Astrocyte (in vitro differentiated cells and primary cell): ENCODE measurements at regions not wholly inside any gene's neighbourhood (a gene's known extent, or its start where the extent isn't known, plus 50 kb on each side); places are given as distances from the start of the nearest gene placed in this dataset.

ENCODE experiments used
- DNase-seq: peaks from one replicate; pipeline ENCODE4 v3.0.0-alpha.2; 2010; ENCODE audit warnings: low read depth
- FAIRE-seq: peaks from 2 replicates; lab custom pipeline; 2011; peaks lifted over from hg19 to GRCh38; lab: Jason Lieb, UNC
- H2AFZ ChIP-seq: 2 replicates; pipeline ENCODE4 v1.6.0; 2012; ENCODE audit warnings: low read depth, low read length, inconsistent platforms
- H3K27ac ChIP-seq: 2 replicates; pipeline ENCODE4 v1.5.1; 2011; ENCODE audit warnings: low read depth, low read length, inconsistent platforms
- H3K27me3 ChIP-seq: 2 replicates; pipeline ENCODE4 v1.6.0; 2011; ENCODE audit warnings: low read length, inconsistent platforms; ENCODE audit not compliant: insufficient read depth
- H3K36me3 ChIP-seq: 2 replicates; pipeline ENCODE4 v1.5.1; 2011; ENCODE audit warnings: low read length, inconsistent platforms; ENCODE audit not compliant: insufficient read depth
- H3K4me1 ChIP-seq: 2 replicates; pipeline ENCODE4 v1.5.1; 2011; ENCODE audit warnings: low read length, inconsistent platforms; ENCODE audit not compliant: insufficient read depth
- H3K4me2 ChIP-seq: 2 replicates; pipeline ENCODE4 v1.6.0; 2012; ENCODE audit warnings: low read length, inconsistent platforms
- H3K4me3 ChIP-seq: 2 replicates; pipeline ENCODE4 v1.5.1; 2011; ENCODE audit warnings: low read depth, mild to moderate bottlenecking, low read length, inconsistent platforms; ENCODE audit not compliant: insufficient read depth
- H3K79me2 ChIP-seq: 2 replicates; pipeline ENCODE4 v1.6.0; 2012; ENCODE audit warnings: mild to moderate bottlenecking, low read length, inconsistent platforms; ENCODE audit not compliant: insufficient read depth
- H3K9ac ChIP-seq: 2 replicates; pipeline ENCODE4 v1.6.0; 2012; ENCODE audit warnings: mild to moderate bottlenecking, low read length, inconsistent platforms
- H3K9me3 ChIP-seq: 2 replicates; pipeline ENCODE4 v1.5.1; 2012; ENCODE audit warnings: low read depth, mild to moderate bottlenecking, low read length, inconsistent platforms; ENCODE audit not compliant: insufficient read depth
- H4K20me1 ChIP-seq: 2 replicates; pipeline ENCODE4 v1.6.0; 2012; ENCODE audit warnings: low read length, inconsistent platforms; ENCODE audit not compliant: insufficient read depth
- H3K27ac Mint-ChIP-seq: one replicate; pipeline ENCODE4 v1.8.0; 2021; ENCODE audit warnings: mild to moderate bottlenecking, mixed read lengths; ENCODE audit not compliant: unreplicated experiment
- H3K27me3 Mint-ChIP-seq: one replicate; pipeline ENCODE4 v1.8.0; 2021; ENCODE audit warnings: low read depth, mixed read lengths; ENCODE audit not compliant: unreplicated experiment
- H3K36me3 Mint-ChIP-seq: one replicate; pipeline ENCODE4 v1.8.0; 2021; ENCODE audit warnings: low read depth, mixed read lengths; ENCODE audit not compliant: unreplicated experiment
- H3K4me1 Mint-ChIP-seq: one replicate; pipeline ENCODE4 v1.8.0; 2021; ENCODE audit warnings: low read depth, mixed read lengths; ENCODE audit not compliant: unreplicated experiment
- H3K4me3 Mint-ChIP-seq: one replicate; pipeline ENCODE4 v1.8.0; 2021; ENCODE audit warnings: mild to moderate bottlenecking, moderate library complexity, mixed read lengths; ENCODE audit not compliant: unreplicated experiment
- H3K9me3 Mint-ChIP-seq: one replicate; pipeline ENCODE4 v1.8.0; 2021; ENCODE audit warnings: mild to moderate bottlenecking, mixed read lengths; ENCODE audit not compliant: unreplicated experiment
- CTCF ChIP-seq: IDR thresholded peaks from 2 replicates; pipeline ENCODE4 v1.5.1; 2011; ENCODE audit warnings: low read depth, mild to moderate bottlenecking, inconsistent platforms, low read length, moderate library complexity; ENCODE audit not compliant: insufficient read depth
- EZH2 ChIP-seq: IDR thresholded peaks from 2 replicates; pipeline ENCODE4 v1.6.1; 2012; ENCODE audit warnings: mild to moderate bottlenecking, low read length, inconsistent platforms; ENCODE audit not compliant: insufficient read depth

- H3K27ac Mint-ChIP-seq: peak overlapping the region; percentile 53
- H3K9me3 Mint-ChIP-seq: no peaks in the 10 kb centered on the region
Observed at GRCh38 chrX:44785652-44786051, 58.2 kb upstream of the DUSP21 start.

GRCh38 chrX:44784241-44784640 is 59.6 kb upstream of the DUSP21 start:
- Histone ChIP-seq H3K27me3 (no peaks in the 10 kb centered on the region), H3K9me3 (no peaks in the 10 kb centered on the region), H3K36me3 (no peaks in the 10 kb centered on the region), H3K27ac (no peak overlapping the region), H2AFZ (no peak overlapping the region), H3K9ac (no peak overlapping the region), H3K4me3 (no peak overlapping the region), H3K79me2 (no peaks in the 10 kb centered on the region), H4K20me1 (no peaks in the 10 kb centered on the region), H3K4me1 (no peaks in the 10 kb centered on the region), H3K4me2 (no peak overlapping the region)
- no peak for TF ChIP-seq CTCF
- TF ChIP-seq EZH2: no peak
- Mint-ChIP-seq H3K9me3 (no peaks in the 10 kb centered on the region), H3K4me3 (no peak overlapping the region), H3K27ac (no peak overlapping the region), H3K27me3 (no peaks in the 10 kb centered on the region), H3K36me3 (no peaks in the 10 kb centered on the region), H3K4me1 (no peaks in the 10 kb centered on the region)
- DNase-seq (no peak), FAIRE-seq (peak; percentile 77)

More at GRCh38 chrX:44785652-44786051, 58.2 kb upstream of the DUSP21 start:
- no peak overlapping the region for H3K4me2 ChIP-seq
- H3K4me3 ChIP-seq: no peak overlapping the region
- H3K79me2 ChIP-seq: no peaks in the 10 kb centered on the region
- TF ChIP-seq EZH2 (no peak), CTCF (no peak)
- H2AFZ ChIP-seq: no peak overlapping the region
- H3K9ac ChIP-seq: no peak overlapping the region
- H3K4me1 Mint-ChIP-seq: no peaks in the 10 kb centered on the region
- H3K4me3 Mint-ChIP-seq: no peak overlapping the region
- H3K27me3 Mint-ChIP-seq: no peaks in the 10 kb centered on the region
- H3K27me3 ChIP-seq: no peaks in the 10 kb centered on the region
- no peaks in the 10 kb centered on the region for H3K36me3 Mint-ChIP-seq
- H3K9me3 ChIP-seq: no peaks in the 10 kb centered on the region
- H3K4me1 ChIP-seq: no peaks in the 10 kb centered on the region
- no peak overlapping the region for H3K27ac ChIP-seq
- no peaks in the 10 kb centered on the region for H3K36me3 ChIP-seq
- DNase-seq (peak; percentile 86), FAIRE-seq (peak; percentile 97)
- H4K20me1 ChIP-seq: no peaks in the 10 kb centered on the region

- Histone ChIP-seq H3K4me2 (no peak overlapping the region), H3K9ac (no peak overlapping the region), H3K36me3 (no peaks in the 10 kb centered on the region), H3K27ac (no peak overlapping the region), H4K20me1 (no peaks in the 10 kb centered on the region), H3K27me3 (no peaks in the 10 kb centered on the region), H2AFZ (no peak overlapping the region), H3K9me3 (no peaks in the 10 kb centered on the region), H3K79me2 (no peaks in the 10 kb centered on the region), H3K4me3 (no peak overlapping the region), H3K4me1 (no peaks in the 10 kb centered on the region)
- Mint-ChIP-seq H3K9me3 (no peaks in the 10 kb centered on the region), H3K27me3 (no peaks in the 10 kb centered on the region), H3K4me1 (no peaks in the 10 kb centered on the region), H3K4me3 (no peak overlapping the region), H3K36me3 (no peaks in the 10 kb centered on the region), H3K27ac (no peak overlapping the region)
- FAIRE-seq: no peak
- TF ChIP-seq EZH2: no peak
- TF ChIP-seq CTCF: no peak
- no peak for DNase-seq
Observed at GRCh38 chrX:44778254-44778653, 65.6 kb upstream of the DUSP21 start.
